ENCODE measurements at regions not wholly inside any gene's neighbourhood (a gene's known extent, or its start where the extent isn't known, plus 50 kb on each side); places are given as distances from the start of the nearest gene placed in this dataset.

- DNase-seq (ENCODE audit: low read depth): no peak
Observed at GRCh38 chr15:94535298-94536048, 304.1 kb downstream of the MCTP2 start.

GRCh38 chr15:94536549-94536948 is 305.2 kb downstream of the MCTP2 start:
- no peak for DNase-seq (ENCODE audit: low read depth)

DNA sequence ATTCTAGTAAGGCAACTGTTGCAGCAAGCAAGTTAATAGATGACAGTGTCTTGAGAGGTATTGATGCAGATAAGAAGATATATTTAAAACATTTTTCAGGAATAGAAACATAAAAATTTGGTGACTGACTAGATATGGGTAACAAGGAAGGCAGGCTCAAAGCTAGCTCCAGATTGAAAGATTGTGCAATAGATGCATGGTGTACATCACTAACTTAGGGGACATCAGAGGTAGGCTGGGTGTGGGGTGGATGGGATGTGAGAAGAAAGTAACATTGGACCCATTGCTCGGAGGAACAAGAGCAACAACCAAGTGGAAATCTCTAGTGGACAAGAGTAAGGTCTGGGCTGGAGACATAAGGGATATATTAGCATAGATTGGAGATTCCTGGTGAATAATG is 306.9 kb downstream of the MCTP2 start:
- no peak for DNase-seq (ENCODE audit: low read depth)

- DNase-seq (ENCODE audit: low read depth): no peak
Observed at GRCh38 chr15:94542391-94542790, 311.0 kb downstream of the MCTP2 start.

DNA sequence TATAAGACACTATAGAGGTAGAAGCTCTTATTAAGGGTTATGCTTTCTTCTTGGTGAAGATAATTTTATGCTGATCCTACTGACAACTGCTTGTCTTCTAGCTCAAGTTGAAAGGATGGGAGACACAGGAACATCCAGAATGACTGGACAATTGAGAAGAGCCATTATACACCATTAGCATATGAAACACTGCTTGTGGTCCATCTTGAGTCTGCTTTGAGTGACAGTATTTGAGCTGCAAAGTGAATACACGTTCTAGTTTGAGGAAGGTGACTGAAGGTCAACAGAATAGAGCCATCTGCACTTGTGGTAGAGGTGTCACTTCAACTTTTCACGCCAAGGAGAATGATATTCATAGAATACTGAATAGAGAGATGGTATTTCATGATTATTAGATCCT is 315.4 kb downstream of the MCTP2 start:
- no peak for DNase-seq (ENCODE audit: low read depth)

GRCh38 chr15:94547711-94548110 is 316.4 kb downstream of the MCTP2 start:
- DNase-seq (ENCODE audit: low read depth): no peak

DNA sequence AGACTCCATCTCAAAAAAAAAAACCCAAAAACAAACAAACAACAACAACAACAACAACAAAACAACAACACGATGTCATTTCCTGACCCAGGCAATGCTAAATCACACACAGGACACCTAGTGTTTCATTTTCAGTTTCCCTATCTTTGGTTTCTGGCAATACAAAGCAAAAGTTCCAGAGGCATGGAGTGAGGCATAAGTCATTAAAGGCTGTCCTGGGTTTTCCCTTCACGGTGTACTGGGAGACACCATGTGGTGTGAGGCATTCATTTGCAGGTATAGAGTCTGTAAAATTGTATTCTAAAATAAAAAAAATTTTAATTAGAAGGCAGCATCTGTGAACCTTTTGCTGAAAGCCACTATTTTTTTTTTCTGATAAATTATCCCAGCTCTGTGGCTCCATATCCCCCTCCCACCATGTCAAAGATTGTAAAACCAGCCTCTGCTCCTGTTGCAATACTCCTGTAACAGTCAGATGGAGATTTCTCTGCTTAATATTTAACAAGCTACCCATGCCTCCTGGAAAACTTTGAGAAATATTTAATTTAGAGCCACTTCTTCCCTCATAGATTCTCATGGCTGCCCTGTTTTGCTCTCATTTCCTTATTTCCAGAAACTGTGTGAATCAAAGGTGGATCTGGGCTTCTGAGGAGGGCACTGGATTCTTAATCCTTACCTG is 324.6 kb downstream of the MCTP2 start:
- no peak for DNase-seq (ENCODE audit: low read depth)

DNA sequence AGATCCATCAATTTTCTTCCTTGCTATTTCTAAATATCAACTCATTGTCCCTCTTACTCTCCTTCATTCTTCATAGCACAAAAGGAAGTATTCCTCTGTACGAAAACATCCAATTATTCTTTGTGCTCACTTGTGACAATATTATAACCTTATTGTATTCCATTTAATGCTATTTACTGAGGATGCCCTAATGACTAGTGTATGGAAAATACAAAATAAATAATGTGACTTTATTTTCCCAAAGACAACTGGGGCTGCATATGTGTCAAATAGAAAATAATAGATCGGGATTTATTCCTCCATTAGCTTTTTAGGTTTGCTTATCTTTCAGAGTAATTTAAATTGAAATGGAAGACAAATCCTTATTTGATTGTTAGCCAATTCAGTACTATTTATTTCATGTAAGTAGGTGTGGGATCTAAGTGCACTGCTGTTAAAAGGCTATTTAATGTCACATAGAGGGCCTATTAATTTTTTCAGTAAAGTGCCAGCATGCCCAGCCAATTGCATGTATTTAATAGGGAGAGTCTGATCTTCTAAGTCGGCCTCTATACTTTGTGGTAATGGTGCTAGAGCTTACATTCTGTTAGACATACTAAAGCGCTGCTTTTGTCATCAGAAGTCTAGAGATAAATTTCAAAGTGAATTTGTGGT is 329.8 kb downstream of the MCTP2 start:
- DNase-seq (ENCODE audit: low read depth): no peak

DNA sequence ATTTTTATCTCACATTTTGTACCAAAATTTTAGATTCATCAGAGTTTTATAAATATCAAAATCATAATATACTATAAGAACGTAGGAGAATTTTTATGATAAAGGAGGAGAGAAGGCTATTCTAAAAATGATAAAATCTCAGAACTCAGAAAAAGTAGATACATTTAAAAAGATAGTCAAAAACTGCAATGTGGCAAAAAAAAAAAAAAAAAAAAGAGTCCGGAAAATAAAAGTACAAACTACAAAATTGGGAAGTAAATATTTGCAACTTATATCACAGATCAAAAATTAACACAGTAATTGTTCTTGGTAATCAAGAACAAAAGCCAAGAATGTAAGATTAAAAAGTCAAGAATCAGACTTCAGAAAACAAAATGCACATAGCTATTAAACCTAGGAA is 332.1 kb downstream of the MCTP2 start:
- no peak for DNase-seq (ENCODE audit: low read depth)

DNA sequence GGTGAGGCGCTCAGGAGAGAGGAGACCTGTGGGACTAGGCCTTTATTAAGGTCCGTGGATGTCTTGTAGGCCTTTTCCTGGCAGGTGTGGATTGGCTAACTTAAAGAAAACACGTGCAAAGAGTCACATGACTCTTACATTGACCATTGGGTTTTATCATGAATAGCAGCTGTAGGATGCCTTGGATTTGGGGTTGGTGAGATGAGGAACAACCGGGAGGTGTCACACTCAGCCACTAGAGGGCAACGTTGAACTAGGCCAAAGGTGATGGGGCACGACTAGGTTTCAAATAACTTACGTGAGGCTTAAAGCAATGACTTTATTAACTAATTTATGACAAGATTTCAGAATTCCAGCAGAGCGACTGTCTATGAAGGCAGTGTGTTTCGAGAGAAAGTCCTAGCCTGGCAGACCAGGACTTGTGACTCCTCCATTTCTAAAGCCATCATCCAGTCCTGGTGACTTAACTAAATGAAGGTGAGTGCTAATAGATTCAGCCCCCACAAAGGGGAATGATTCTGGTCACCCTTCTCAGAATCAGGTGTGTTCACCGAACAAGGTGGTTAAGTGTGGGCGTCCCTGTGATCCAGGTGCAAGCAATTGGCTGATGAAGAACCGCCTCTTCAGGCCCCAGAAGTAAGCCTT is 345.6 kb downstream of the MCTP2 start:
- no peak for DNase-seq (ENCODE audit: low read depth)

GRCh38 chr15:94579286-94579685 is 347.9 kb downstream of the MCTP2 start:
- no peak for DNase-seq (ENCODE audit: low read depth)

DNA sequence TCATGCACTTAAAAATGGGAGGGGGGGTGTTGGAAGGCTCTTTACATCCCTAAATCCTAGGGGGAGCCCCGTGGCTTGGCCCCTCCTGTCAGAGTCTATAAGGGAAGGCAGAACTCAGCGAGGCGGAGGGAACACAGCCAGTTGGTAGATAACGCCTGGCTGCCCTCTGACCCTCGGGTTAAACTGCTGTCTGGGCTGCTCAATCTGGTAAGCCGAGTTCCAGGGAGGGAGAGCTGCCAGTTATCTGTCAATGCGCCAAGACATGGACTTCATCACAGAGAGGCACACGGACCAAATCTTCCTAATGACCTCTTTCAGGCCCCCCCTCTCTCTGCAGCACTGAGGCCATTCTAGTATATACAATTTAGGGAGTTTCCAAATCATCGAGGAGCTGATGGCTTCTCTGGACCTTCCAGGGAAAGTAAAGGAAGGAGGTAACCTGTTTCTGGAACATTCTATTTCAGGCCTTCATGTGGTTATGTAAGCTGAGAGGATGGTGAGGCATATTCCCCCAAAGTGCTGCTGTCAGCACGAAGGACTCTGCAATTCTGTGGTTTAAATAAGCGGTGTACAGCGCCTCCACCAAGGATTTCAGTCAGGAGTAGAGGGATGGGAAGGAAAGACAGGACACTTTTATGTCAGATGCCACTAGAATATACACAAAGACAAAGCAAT is 349.0 kb downstream of the MCTP2 start:
- DNase-seq (ENCODE audit: low read depth): no peak

- DNase-seq (ENCODE audit: low read depth): no peak
Observed at GRCh38 chr15:94582368-94582767, 351.0 kb downstream of the MCTP2 start.

DNA sequence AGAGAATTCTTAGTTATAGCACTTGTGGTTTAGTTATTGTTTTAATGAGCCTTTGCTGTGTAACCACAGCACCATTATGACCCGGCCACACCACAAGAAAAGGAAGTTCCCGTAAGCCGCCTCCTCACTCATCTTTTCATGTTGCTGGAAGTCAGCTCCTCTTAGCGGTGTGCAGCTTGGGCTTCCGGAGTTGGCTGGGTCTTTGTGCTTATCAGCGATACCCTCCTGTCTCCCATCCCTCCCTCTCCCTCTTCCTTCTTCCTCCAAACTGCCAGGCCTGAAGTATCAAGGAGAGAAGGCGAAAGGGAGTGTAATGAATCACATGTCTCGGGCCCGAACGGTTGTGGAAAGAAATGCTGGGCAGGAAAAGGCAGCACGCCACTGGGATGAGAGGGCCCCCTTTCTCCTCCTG is 353.5 kb downstream of the MCTP2 start:
- peak; percentile 8 for DNase-seq (ENCODE audit: low read depth)

DNA sequence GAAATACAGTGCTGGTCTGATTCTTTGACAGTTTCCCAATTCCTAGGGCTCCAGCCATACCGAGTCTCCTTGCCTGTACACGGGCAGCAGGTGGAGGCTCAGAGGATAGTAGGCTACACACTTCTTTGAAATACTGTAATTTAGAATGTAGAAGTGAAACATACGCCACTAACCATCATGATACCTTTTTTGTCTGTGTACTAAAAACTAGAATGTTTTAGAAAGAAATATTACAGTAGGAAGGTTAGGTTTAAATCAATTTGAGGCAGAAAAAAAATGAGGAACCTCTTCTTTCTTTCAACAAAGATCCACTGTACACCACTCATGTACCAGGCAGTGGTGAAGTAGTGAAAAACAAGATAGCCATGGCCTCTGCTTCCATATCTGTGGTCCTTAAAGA is 354.7 kb downstream of the MCTP2 start:
- no peak for DNase-seq (ENCODE audit: low read depth)

- no peak for DNase-seq (ENCODE audit: low read depth)
Observed at GRCh38 chr15:94587113-94587512, 355.8 kb downstream of the MCTP2 start.

DNA sequence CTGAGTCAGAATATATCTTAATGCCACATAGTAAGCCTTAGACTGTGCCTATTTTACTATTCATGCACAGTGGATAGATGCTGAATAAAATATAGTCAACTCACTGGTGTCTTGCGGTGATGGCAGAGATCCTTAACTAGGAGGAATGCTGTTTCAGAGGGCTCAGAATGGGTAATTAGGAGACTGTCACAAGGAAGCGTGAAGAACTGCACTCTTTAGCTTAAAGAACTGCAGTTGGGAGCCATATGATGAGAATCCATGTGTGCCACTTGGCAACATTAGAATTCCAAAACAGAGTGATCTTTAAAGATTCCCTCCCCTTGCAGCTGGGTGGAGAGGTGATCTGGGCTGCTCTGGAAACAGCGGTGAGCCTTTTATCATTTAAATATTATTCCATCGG is 357.6 kb downstream of the MCTP2 start:
- no peak for DNase-seq (ENCODE audit: low read depth)

DNA sequence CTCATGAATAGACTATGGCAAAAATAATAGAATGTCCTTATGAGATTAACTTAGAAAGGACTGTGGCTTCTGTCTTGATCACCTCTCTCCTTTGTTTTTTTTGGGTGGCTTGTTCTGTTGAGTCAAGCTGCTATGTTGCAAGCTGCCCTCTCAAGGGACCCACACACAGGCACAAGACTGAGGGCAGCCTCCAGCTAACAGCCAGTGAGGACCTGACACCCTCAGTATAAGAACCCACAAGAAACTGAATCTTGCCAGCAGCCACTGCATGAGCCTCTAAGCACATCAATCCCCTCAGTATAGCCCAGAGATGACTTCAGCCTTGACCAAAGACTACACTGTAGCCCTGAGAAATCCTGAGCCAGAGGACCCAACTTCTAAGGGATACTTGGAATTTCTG is 361.1 kb downstream of the MCTP2 start:
- DNase-seq (ENCODE audit: low read depth): no peak

GRCh38 chr15:94596707-94597106 is 365.3 kb downstream of the MCTP2 start:
- DNase-seq (ENCODE audit: low read depth): no peak

- DNase-seq (ENCODE audit: low read depth): no peak
Observed at GRCh38 chr15:94600505-94600904, 369.1 kb downstream of the MCTP2 start.

DNA sequence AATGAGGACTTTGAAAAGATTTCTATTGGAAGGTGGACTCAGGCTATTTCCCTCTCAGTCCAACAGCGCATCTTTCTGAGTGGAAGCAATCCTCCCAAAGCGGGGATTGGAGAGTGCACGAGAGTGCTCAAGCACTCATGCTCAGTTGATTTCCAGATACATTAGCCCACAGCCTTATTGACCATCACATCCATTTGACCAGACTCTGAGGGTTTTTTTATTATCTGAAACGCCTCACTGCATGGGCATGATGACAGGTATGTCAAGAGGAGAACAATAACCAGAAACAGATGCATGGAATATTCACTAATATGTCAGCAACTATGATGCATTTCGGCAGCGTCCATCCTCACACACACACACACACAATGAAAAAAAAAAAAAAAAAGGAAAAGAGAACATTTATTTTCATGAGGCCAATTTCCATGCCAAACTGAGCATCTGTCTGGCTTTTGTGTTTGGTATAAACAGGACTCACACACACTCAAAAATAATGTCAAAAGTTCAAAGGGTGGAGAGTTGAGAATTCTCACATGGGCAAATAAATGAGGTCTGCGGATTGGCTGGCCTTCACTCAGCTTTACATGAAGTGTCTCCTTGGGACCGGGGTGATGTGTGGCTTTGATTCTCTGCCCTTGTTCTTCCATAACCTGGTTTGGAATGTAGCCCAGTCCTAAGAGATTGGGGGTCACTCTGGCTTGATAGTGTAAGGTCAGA is 371.6 kb downstream of the MCTP2 start:
- no peak for DNase-seq (ENCODE audit: low read depth)

DNA sequence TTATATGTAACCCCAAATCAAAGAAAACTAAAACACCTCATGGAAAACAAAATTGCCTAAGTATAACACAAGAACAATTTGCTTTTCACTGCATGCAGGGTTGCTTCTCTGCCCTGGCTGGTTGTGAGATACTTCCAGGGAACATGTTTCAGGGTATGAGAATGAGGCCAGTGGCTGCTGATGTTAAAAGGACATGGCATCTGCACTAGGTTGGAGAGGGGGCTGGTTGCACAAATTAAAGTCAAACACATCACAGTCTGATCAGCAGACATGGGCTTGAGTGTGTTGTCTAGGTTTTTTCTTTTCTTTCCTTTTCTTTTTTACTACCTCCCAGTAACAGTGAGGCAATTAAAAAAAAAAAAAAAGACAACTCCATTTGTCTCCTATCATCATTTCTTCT is 374.9 kb downstream of the MCTP2 start:
- no peak for DNase-seq (ENCODE audit: low read depth)
